GM12874 (cell line): ENCODE measurements at regions not wholly inside any gene's neighbourhood (a gene's known extent, or its start where the extent isn't known, plus 50 kb on each side); places are given as distances from the start of the nearest gene placed in this dataset.

Experiments used
- CTCF ChIP-seq: IDR thresholded peaks from 2 replicates; pipeline ENCODE4 v1.5.1; 2011; ENCODE audit warnings: low read depth, mild to moderate bottlenecking, control low read depth, low read length, moderate library complexity; ENCODE audit not compliant: insufficient read depth

- TF ChIP-seq CTCF = no peak
Observed at GRCh38 chr4:59054086-59054485, 1943.9 kb upstream of the IGFBP7 start.

DNA sequence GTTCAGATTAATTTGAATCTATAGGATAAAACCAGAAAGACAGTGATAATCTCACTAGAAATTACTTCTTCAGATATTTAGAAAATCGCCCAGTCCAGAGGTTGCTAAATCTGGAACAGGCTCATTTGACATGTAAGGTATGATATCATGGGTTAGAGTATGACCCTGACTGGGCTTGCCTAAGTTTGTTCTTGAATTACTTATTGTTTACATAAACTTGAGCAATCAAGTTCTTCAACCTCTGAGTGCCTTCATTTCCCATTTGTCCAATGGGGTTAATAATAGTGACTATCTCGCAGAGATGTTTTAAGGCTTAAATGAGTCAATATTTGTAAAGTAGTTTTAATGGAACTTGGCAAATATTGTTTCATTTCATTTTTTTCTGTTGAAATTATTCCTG is 1947.6 kb upstream of the IGFBP7 start:
- TF ChIP-seq CTCF = no peak

GRCh38 chr4:59058543-59058942 is 1948.4 kb upstream of the IGFBP7 start:
- no peak for TF ChIP-seq CTCF

DNA sequence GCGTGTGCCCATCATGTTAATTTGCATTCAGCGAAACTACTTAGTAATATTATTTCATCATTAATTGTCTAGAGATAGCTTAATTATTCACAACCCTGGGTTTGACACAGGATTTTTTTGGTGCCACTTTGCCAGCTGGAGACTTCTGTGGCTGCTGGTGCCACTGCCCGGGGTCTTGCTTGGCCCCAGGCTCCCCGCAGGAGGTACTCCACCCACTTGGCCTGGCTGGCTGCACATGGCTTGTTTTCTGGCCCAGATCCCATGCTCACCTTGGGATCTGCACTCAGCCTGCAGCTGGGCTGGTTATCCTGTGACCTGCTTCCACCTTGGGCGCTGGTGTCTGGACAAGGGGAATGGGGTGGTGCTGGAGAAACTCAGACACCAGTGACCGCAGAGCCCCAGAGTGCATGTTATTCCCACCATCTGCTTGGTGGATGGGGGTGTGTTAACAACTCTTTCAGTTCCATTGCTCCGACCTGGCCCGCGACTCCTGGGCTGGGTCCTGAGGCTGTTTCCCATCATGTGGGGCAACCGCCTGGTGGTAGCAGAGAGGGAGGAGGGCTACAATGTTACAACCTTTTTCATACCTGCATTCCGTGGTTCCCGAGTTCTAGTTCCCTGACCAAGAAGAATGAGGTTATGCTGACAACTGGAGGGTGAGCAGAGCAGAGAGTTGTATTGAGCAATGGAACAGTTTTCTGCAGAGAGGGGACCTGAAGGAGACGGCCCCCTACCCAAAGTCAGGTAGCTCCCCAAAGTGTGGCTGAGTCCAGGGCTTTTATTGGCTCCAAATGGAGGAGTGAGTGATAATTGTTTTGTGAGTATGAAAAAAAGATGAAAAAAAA is 1950.0 kb upstream of the IGFBP7 start:
- TF ChIP-seq CTCF = no peak

- TF ChIP-seq CTCF = no peak
Observed at GRCh38 chr4:59060895-59061294, 1950.7 kb upstream of the IGFBP7 start.

- no peak for TF ChIP-seq CTCF
Observed at GRCh38 chr4:59063015-59063720, 1953.0 kb upstream of the IGFBP7 start.

DNA sequence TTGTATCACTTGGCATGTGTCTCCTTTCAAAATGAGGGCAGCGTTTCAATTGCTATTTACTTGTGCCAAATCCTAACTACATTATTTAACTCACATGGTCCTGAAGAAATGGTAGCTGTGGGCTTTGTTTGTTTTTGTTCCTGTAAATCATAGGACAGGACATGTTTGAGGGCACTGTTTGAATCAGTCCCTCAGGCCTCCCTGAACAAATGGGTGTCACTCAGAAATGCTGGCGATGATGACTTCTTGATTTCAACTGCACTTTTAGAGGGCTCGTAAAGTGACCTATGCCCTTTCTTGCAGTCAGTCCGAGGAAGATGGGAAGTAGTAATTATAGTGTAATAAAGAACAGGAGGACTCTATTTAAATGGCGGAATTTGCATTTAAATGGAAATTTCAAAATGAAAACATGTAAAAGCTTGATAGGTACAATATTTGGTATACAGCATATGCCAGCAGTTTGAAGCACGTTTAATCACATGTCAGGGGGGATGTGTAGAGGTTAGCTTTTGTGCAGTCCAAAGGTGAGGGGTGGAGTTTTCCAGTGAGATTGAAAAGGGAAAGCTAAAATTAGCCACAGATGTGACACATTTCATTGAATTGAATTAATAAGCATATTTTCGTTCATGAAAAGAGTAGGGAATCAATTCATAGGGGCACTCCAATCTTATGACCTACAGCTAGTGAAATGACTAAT is 1958.7 kb upstream of the IGFBP7 start:
- no peak for TF ChIP-seq CTCF
